Fibroblast of peridontal ligament (primary cell): ENCODE measurements at regions not wholly inside any gene's neighbourhood (a gene's known extent, or its start where the extent isn't known, plus 50 kb on each side); places are given as distances from the start of the nearest gene placed in this dataset.
"Not testable (repeated sequence)": the region's sequence is repeated elsewhere in the genome, so short reads cannot be mapped to it uniquely, and the experiment has no call there.

ENCODE experiments used
- DNase-seq: peaks from one replicate; pipeline ENCODE4 v3.0.0-alpha.2; 2010; ENCODE audit errors: extremely low read depth

- no peak for DNase-seq
These were observed 142.3 kb downstream of the IGLL1 start for GRCh38 chr22:23437779-23438178.

DNA sequence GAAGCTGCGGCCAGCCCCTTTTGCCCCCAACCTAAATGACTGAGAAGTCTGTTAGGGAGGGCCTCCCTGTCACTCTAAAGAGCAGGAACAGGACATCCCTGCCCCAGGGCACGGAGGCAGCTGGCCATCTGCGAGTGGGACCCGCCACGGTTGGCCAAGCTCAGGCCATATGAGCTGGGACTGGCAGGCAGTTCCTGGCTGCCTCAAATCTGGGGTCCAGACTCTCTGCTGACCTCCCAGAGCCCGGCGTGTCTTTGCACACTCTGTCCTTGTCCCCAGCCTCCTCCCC, 143.0 kb downstream of the IGLL1 start:
- not testable (repeated sequence) for DNase-seq

GRCh38 chr22:23436354-23437106, 143.6 kb downstream of the IGLL1 start:
- DNase-seq, result not testable (repeated sequence)

DNA sequence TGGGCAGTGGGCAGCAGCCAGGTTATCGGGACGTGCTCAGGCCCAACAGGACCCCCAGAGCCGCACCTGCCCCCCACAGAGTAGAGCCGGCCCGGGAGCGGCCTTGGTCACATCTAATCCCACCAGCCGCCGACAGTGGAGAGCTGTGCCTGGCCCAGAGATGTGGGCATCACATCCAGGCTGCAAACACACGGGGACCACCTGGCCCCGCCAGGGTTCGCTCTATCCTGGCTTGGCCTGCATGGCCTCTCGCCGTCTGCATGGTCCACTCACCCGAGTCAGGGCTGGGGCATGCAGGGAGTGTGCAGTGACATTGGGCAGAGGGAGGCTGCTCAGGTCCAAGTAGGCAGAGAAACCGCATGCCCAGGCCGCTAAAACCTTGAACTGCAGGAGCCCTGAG, 144.9 kb downstream of the IGLL1 start:
- not testable (repeated sequence) for DNase-seq

DNA sequence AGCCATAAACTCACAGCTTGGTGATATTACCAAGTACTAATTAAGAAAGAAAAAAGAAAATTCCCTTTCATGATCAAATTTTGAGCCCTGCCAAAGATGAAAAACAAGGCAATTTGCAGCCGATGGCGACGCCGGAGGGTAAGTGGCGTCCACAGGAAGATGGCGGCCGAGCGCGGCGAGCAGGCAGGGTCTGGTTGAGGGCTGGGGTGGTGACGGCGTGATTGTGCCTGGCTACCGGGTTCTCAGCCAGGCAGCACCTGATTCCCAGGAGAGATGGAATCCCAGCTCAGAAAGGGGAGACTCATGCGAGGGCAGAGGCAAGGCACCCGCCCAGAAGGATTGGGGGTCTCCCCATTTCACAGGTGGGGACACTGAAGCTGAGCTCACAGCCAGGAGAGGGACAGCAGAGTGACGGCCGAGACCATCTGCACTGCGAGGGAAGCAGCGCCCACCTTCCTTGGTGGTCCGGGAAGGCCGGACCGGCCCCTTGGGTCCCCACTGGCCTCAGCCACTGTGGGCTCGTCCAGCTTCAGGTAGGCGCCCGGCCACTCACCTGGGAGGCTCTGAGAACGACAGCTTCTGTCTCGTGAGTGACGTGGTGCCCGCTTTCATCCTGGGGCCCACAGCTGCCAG, 145.8 kb downstream of the IGLL1 start:
- DNase-seq, result not testable (repeated sequence)

DNA sequence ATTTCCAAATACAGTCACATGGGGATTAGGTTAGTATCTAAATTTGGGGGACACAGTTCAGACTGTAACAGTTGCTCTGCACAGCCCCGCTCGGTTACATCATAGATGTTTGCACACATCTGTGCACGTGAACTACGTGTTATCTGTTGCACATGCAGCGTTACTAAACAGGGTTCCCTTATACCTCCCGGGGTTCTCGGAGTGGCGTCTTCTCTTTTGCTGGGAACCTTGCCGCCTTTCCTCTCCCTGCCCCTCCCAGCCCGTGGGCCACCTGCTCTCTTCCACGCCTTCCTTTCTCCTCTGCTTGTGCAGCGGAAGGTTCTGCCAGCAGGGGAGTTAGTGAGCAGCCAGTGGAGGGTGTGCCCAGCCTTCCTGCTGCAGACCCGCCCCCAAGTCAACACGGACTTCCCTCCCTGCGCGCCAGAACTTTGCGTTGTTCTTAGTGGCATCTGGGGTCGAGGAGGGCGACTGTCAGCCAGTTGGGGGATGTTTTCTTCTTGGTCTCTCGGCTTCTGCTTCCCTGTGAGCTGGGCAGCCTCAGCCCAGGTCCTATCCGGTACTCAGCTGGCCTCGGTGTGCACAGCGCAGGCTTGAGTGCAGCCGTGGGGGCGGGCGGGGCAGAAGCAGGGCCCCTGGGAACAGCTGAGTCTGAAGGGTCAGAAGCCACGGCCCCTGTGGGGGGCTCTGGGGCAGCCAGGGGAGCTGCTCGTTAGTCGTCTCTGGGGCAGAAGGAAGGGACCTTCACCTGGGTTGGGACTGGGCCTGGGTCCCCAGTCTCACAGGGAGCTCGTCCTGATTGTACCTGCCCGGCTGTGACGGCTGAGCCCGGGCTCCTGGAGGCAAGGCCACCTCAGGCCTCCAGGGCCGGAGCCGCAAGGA, 146.7 kb downstream of the IGLL1 start:
- DNase-seq, result not testable (repeated sequence)

GRCh38 chr22:23432719-23433118, 147.4 kb downstream of the IGLL1 start:
- not testable (repeated sequence) for DNase-seq

DNA sequence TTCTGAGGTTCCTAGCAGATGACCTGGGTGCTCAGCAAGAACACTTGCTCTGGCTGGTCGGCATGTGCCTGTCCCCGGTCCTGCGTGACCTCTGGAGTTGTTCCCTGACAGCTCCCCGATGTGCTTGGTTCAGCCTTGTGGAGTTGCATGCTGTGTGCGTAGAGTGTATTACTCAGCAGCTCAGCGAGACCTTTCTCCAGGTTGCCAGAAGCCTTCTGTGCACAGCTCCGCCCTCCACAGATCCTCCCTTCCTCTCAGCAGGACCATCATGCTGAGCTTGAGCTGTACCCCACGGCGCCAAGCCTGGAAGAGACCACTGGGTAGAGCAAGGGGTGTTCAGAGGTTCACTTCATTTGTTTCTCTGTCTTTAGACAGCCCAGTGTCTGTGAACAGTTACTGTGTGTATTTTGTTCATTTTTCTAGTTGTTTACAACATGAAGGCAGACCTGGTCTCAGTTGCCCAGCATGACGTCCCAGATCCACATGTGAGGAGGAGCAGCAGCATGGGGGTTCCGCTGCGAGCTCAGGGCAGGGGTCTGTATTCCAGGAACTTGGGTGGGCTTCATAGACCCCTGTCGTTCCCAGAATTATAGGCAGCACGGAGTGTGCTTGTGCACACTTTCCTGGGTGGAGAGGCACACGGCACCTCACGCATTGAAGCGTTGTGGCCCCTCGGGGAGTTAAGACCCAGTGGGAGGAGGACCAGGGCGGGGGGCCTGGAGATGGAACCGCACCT, 148.6 kb downstream of the IGLL1 start:
- DNase-seq, result no peak

GRCh38 chr22:23424551-23425068, 155.5 kb downstream of the IGLL1 start:
- not testable (repeated sequence) for DNase-seq

DNA sequence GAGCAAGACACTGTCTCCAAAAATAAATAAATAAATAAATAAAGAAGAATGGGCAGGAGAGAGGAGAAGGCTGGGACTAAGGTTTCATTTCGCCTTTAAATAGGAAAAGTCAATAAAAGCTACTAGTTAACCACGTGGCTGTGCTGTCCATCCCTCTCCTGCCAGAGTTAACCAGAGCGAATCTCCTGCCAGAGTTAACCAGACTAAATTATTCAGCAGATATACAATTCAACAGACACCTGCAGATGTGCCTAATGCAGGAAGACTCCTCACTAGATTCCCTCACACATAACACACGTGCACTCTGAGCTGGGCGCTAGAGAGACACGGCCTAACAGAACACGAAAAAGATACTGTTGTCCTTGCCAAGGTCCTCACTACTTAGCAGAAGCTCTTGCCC, 156.1 kb downstream of the IGLL1 start:
- DNase-seq, result no peak

DNA sequence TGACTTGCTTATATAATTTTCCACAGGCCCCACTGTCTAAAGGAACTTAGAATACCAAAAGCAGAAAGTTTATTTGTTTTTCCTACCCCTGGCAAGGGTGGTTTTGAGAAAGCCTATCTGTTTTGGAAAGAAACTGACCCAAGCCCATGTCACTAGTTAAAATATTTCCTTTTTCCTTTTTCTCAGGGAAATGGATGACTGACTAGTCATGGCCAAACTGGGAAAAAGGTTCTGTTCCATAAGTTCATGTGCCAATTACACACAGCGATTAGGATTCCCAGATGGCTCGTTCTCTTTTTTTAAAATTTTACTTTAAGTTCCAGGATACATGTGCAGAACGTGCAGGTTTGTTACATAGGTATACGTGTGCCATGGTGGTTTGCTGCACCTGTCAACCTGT, 157.8 kb downstream of the IGLL1 start:
- not testable (repeated sequence) for DNase-seq

GRCh38 chr22:23421300-23421699, 158.8 kb downstream of the IGLL1 start:
- DNase-seq, result not testable (repeated sequence)

GRCh38 chr22:23419931-23420330, 160.2 kb downstream of the IGLL1 start:
- no peak for DNase-seq

- DNase-seq, result no peak
These were observed 160.9 kb downstream of the IGLL1 start for GRCh38 chr22:23419171-23419570.

DNA sequence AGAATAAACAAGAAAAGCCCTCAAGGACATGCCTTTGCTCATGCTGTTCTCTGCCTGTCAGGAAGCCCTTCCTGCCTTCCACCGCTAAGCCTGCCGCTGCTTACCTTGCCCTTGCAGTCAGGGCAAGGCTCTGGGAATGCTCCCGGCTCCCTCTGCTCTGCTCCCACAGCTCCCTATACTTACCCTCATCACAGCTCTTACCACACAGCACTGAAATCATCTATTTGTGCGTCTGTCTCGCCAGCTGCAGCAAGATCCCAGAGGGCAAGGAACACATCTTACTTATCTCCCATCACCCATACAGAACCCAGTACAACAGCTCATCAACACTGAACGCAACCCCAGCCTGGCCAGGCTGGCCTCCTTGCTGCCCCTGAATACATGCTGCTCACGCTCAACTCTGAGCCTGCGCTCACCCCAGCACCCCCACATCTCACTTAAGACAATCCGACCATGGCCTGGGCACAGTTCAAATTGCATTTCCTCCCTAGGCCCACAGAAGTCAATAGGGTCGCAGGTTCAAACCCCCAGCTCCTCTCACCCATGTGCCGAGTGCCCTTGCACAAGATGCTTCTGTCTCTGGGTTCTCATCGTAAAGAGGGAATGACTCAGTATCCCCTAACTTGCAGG, 161.8 kb downstream of the IGLL1 start:
- DNase-seq, result no peak

DNA sequence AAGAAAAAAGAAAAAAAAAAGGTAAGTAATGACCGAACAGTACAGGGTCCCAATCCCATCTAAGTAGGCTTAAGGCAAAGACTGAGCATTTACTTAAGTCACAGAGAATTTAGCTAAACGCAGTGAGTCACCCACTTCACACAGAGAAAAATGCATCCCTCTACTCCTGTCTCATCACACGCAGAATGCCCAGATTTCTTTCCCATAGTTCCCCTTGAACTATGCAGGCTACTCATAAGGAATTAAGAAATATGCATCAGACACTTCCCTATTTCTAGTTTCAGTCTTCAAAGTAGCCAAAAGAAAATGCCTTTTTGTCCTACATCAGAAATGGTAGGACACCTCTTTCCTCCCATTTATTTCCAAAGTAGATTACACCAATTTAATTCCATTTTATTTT, 162.8 kb downstream of the IGLL1 start:
- peak; percentile 11 for DNase-seq

DNA sequence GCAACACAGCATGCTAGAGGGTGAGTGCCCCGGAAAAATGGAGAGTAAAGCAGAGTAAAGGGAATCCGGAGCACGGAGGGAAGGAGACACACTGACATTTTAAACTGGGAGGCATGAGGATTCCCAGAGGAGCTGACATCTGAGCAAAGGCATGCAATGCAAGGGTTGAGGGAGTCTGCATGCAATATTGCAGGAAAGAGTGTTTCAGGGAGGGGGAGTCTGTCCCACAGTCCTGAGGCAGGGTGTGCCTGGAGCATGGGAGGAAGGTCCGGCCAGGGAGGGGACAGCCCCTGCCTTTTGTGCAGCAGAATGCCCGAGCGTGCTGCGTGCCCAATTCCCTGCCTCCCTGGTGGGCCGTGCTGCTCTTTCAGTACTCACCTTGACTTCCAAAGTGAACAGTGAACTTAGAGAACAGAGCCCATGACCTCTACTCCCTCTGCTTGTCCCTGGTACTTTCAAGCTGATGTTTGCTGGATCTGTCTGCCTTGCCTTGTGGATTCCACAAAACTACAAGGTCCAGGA, 163.9 kb downstream of the IGLL1 start:
- DNase-seq, result not testable (repeated sequence)

DNA sequence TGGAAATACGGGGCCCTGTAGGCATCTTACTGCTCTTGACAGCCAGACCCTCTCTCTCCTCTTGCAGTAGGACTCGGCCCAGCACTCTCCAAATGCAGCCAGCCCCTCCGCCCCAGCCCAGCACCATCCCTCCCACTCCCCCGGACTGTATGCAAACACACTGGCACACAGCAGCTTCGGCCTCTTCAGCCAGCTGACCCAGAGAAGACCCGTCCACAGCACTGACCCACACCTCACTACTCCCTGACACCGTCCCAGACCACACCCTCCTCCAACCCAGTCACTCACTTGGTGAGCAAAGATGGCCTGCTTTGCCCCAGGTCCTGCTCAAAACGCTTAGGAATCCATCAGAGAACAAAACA, 164.6 kb downstream of the IGLL1 start:
- DNase-seq, result no peak

DNA sequence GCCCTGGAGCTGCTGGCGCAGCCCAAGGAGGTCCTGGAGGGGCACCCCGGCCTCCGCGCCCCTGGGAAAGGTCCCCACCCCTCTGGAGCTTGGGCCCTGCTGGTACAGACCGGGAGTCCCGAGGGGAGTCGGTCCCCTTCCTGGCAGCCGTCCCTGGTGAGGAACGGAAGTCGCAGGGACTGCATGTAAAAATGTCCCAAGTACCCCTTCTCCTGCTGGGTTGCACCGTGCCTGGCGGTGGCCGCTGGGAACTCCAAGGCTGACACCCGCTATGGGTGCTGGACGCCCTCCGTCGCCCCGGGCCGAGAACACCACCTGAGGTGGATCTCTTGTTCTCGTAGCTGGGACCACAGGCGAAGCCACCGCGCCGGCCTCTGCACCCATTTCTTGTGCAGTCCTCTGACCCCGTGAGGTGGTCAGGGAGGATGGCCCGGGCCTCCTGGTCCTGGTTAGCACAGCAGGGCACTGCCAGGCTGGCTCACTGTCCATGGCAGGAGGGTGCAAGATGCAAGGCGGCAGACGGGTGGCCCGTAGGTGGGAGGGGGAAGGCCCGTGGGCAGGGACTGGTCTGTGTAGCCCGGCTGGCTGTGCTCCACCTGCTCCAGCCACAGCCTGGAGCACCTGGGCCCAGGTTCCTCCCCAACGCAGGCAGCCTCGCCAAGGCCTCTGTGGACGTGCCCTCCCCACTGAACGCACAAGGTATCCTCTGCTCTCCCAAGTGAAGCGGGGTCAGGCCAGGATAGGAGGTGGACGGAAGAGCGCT, 165.2 kb downstream of the IGLL1 start:
- no peak for DNase-seq

GRCh38 chr22:23411739-23412138, 168.4 kb downstream of the IGLL1 start:
- DNase-seq, result no peak
